HCT116 (cell line): ENCODE measurements at regions not wholly inside any gene's neighbourhood (a gene's known extent, or its start where the extent isn't known, plus 50 kb on each side); places are given as distances from the start of the nearest gene placed in this dataset.

Source experiments
- ATAC-seq: fragments of 200-7000 bp; cut with Tn5 transposase; 2 replicates; pipeline ENCODE4 v1.9.1; 2020; ENCODE audit warnings: mild to moderate bottlenecking, moderate library complexity
- BruUV-seq: library from RNA; stranded (reverse); fragments of 400-500 nt; replicated peaks from 2 replicates; lab custom pipeline; 2021; lab: Mats Ljungman, UMichigan
- CTCF ChIA-PET: fragments of 300-600 bp; sonication (Branson Sonifier 250); formaldehyde crosslinking; loops from one replicate; lab custom pipeline; 2021; ENCODE audit warnings: antibody characterized with exemption; lab: Charles Lee
- POLR2A ChIA-PET: fragments of 300-600, 350-600 bp; sonication (Branson Sonifier 250); formaldehyde crosslinking; loops from one replicate; lab custom pipeline; 2021; ENCODE audit warnings: antibody characterized with exemption; lab: Charles Lee
- RAD21 ChIA-PET, 2 experiments: fragments of 300-600 bp; sonication (Branson Sonifier 250); formaldehyde crosslinking; loops; one replicate each; lab custom pipeline; 2023; ENCODE audit warnings: low total read pairs in 2 of 2; ENCODE audit not compliant: uncharacterized antibody in 2 of 2, unreplicated experiment in 2 of 2, low non-redundant PET in 1 of 2; lab: Charles Lee
- DNase-seq: peaks from one replicate; pipeline ENCODE4 v3.0.0-alpha.2; 2010; ENCODE audit warnings: low read depth, low spot score
- H2AFZ ChIP-seq: fragments of 200-600 bp; shearing (Covaris generic), sonication (generic); 2 replicates; pipeline ENCODE4 v1.6.1; 2017; ENCODE audit warnings: low read depth, mixed run types, mixed read lengths, antibody characterized with exemption, low read length; ENCODE audit not compliant: poor library complexity, severe bottlenecking
- H3K27ac ChIP-seq: 2 replicates; pipeline ENCODE4 v1.5.1; 2012; ENCODE audit warnings: low read depth, low read length
- H3K27me3 ChIP-seq: fragments of 200-600 bp; sonication (generic); 2 replicates; pipeline ENCODE4 v1.6.1; 2016; ENCODE audit warnings: mixed run types, low read length, mixed read lengths; ENCODE audit not compliant: insufficient read depth
- H3K36me3 ChIP-seq, 2 experiments: fragments of 200-500 bp in 1 of 2; fragments of 200-600 bp in 1 of 2; sonication (Bioruptor generic) in 1 of 2; sonication (generic) in 1 of 2; 2 replicates each; pipeline versions ENCODE4 v1.5.1 to v1.6.1; 2014 to 2016; ENCODE audit warnings: low read length in 2 of 2, inconsistent platforms in 1 of 2, mixed read lengths in 1 of 2, mixed run types in 1 of 2; ENCODE audit not compliant: insufficient read depth in 2 of 2, control insufficient read depth in 1 of 2
- H3K4me1 ChIP-seq, 2 experiments: fragments of 200-600 bp in 1 of 2; sonication (generic) in 1 of 2; 2 replicates each; pipeline versions ENCODE4 v1.5.1 to v1.6.1; 2012 to 2017; ENCODE audit warnings: low read length in 2 of 2, inconsistent platforms in 1 of 2, mild to moderate bottlenecking in 1 of 2, mixed read lengths in 1 of 2, mixed run types in 1 of 2, moderate library complexity in 1 of 2; ENCODE audit not compliant: insufficient read depth in 2 of 2, control insufficient read depth in 1 of 2
- H3K4me2 ChIP-seq: fragments of 200-600 bp; sonication (generic); 2 replicates; pipeline ENCODE4 v1.6.1; 2017; ENCODE audit warnings: mixed run types, low read length, mixed read lengths
- H3K4me3 ChIP-seq, 2 experiments: fragments of 200-600 bp in 1 of 2; sonication (generic) in 1 of 2; replicated peaks in 1 of 2; 2 replicates each; pipeline ENCODE4 v1.5.1; 2011 to 2016; ENCODE audit warnings: low read length in 2 of 2, control low read depth in 1 of 2, low read depth in 1 of 2, mild to moderate bottlenecking in 1 of 2, mixed read lengths in 1 of 2, mixed run types in 1 of 2
- H3K79me2 ChIP-seq: fragments of 200-600 bp; sonication (generic); 2 replicates; pipeline ENCODE4 v1.6.1; 2017; ENCODE audit warnings: mild to moderate bottlenecking, mixed run types, low read length, moderate library complexity, mixed read lengths; ENCODE audit not compliant: insufficient read depth
- H3K9ac ChIP-seq: fragments of 200-600 bp; sonication (generic); 2 replicates; pipeline ENCODE4 v1.6.1; 2016; ENCODE audit warnings: low read length, mixed read lengths
- H3K9me2 ChIP-seq: fragments of 200-600 bp; sonication (generic), shearing (Covaris generic); 2 replicates; pipeline ENCODE4 v1.6.1; 2017; ENCODE audit warnings: mixed run types, mild to moderate bottlenecking, moderate library complexity; ENCODE audit not compliant: insufficient read depth
- H3K9me3 ChIP-seq, 2 experiments: fragments of 200-500 bp in 1 of 2; fragments of 200-600 bp in 1 of 2; sonication (Bioruptor generic) in 1 of 2; sonication (generic) in 1 of 2; 2 replicates each; pipeline ENCODE4 v1.6.1; 2014 to 2017; ENCODE audit warnings: low read length in 2 of 2, mixed read lengths in 2 of 2, inconsistent platforms in 1 of 2, low read depth in 1 of 2, mild to moderate bottlenecking in 1 of 2, mixed run types in 1 of 2, moderate library complexity in 1 of 2; ENCODE audit not compliant: control insufficient read depth in 1 of 2, insufficient read depth in 1 of 2
- H4K20me1 ChIP-seq: fragments of 200-600 bp; sonication (generic), shearing (Covaris generic); 2 replicates; pipeline ENCODE4 v1.6.1; 2017; ENCODE audit warnings: mixed run types, mild to moderate bottlenecking, moderate library complexity; ENCODE audit not compliant: insufficient read depth
- CEBPB ChIP-seq: IDR thresholded peaks from 2 replicates; pipeline ENCODE4 v1.6.1; 2012; ENCODE audit warnings: low read depth
- FOSL1 ChIP-seq: IDR thresholded peaks from 2 replicates; pipeline ENCODE4 v1.6.1; 2012; ENCODE audit warnings: low read depth
- POLR2AphosphoS5 ChIP-seq: IDR thresholded peaks from 2 replicates; pipeline ENCODE4 v1.6.1; 2011; ENCODE audit warnings: mild to moderate bottlenecking, low read depth, low read length, moderate library complexity
- REST ChIP-seq: IDR thresholded peaks from 2 replicates; pipeline ENCODE4 v1.6.1; 2012; ENCODE audit warnings: low read depth
- SIN3A ChIP-seq: IDR thresholded peaks from 2 replicates; pipeline ENCODE4 v1.6.1; 2012; ENCODE audit warnings: low read depth
- intact Hi-C: fragments of 100-400 bp; cut with micrococcal nuclease; formaldehyde crosslinking; loops from 2 replicates; pipeline ENCODE4 v1.10.0; 2022

GRCh38 chr16:9680019-9680655, 502.1 kb downstream of the GRIN2A start (continued):
- TF ChIP-seq REST: no peak

GRCh38 chr16:9680968-9681367, 501.3 kb downstream of the GRIN2A start:
- TF ChIP-seq CEBPB (no peak), POLR2AphosphoS5 (no peak), SIN3A (no peak), FOSL1 (no peak)
- intact Hi-C loops: no loop called here
- no peaks in the 10 kb centered on the region for H3K79me2 ChIP-seq
- no peak overlapping the region for H3K27ac ChIP-seq
- DNase-seq: no peak
- H3K4me1 ChIP-seq: no peaks in the 10 kb centered on the region
- H2AFZ ChIP-seq: no peak overlapping the region
- no peaks in the 10 kb centered on the region for H4K20me1 ChIP-seq
- RAD21 ChIA-PET: no interaction called here
- POLR2A ChIA-PET: no interaction called here
- H3K9me2 ChIP-seq: no peaks in the 10 kb centered on the region
- no peak overlapping the region for H3K9ac ChIP-seq
- no peaks in the 10 kb centered on the region for H3K36me3 ChIP-seq
- ATAC-seq: no peak
- no peak overlapping the region for H3K4me3 ChIP-seq
- H3K9me3 ChIP-seq: 0 out of 4 replicates have a peak, but pooled peaks cover 0 to 4% of the 10 kb centered on the region in 2 experiments
- peaks cover 32% of the 10 kb centered on the region for H3K27me3 ChIP-seq
- CTCF ChIA-PET: no interaction called here
- BruUV-seq: no TSS peak
- no peak overlapping the region for H3K4me2 ChIP-seq
